Colon (tissue), 2 donors: ENCODE measurements at regions not wholly inside any gene's neighbourhood (a gene's known extent, or its start where the extent isn't known, plus 50 kb on each side); places are given as distances from the start of the nearest gene placed in this dataset.

Experiments used
- FAIRE-seq: peaks from 2 replicates; lab custom pipeline; 2012; peaks lifted over from hg19 to GRCh38; lab: Jason Lieb, UNC
- donor health status: control.
- donor health status: control.

GRCh38 chr3:135310317-135310716 lies 515.3 kb downstream of the EPHB1 start:
- FAIRE-seq: no peak

DNA sequence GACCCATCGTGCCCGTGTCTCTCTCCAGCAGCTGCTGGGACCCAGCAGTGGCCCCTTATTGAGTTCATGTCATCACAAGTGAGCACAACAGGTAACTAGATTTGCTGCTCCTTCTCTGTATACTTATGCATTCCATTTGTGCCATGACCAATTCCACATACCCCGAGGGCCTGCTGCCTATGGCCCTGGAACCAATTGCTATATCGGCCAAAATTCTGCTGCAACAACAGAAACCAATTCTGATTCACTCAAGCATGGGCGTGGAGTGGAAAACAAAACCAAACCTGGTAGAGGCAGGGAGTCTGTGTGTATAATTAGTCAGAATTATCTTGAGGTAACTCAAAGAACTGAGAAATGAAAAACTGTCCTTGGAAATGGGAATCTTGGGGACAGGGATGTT lies 516.6 kb downstream of the EPHB1 start:
- FAIRE-seq: no peak

DNA sequence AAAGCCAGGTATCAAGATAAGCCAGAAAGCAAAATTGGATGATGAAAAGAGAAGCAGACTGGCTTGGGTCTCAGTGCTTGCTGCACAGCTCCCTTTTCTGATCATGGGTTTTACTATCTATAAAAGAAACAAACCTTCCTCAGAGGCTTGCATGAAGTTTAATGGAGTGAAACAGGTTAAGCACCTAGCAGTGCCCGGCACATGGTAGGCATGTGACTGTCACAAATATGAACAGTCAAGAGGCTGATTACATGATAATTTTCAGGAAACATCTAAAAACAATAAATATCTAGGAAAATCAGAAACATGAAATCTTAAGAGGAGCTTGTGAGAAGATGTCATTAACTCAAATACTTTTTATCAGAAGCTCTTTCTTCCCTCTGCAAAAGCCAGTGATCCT lies 519.2 kb downstream of the EPHB1 start:
- no peak for FAIRE-seq

DNA sequence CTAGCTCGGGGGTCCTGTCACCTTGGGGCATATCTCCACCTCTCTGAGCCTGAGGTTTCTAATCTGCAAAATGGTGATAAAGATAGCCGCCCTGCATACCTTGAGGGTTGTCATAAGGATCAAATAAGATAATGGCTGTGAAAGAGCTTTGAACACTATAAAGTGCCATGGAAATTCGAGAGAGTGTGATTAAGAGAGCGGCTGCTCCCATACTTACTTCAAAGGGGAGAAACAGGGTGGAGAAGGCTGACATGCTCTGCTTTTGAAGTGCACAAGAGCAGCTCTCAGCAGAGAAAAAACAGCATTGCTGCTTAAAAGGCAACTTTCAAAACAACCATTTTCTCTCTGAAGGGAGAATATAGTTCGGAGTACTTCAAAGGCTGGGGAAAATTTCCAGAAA lies 529.2 kb downstream of the EPHB1 start:
- FAIRE-seq: no peak

DNA sequence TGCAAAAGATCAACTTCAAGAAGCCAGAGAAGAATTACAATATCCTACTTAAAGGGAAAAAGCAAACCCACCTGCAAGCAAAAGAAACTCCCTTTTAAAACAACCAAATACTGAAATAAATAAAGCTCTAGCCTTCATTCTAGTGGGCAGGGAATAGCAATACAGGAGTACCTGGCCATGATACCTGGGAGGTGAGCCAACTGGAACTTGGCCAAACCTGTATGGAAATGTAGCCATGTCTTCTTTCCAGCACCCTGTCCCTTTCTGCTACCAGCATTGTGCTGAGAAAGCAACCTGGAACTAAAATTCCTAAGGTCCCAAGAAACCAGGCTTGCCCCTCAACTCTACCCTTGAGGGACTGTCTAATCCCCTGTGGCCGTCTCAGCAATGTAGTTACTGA lies 530.0 kb downstream of the EPHB1 start:
- FAIRE-seq: no peak

GRCh38 chr3:135325726-135326235 lies 530.7 kb downstream of the EPHB1 start:
- no peak for FAIRE-seq

DNA sequence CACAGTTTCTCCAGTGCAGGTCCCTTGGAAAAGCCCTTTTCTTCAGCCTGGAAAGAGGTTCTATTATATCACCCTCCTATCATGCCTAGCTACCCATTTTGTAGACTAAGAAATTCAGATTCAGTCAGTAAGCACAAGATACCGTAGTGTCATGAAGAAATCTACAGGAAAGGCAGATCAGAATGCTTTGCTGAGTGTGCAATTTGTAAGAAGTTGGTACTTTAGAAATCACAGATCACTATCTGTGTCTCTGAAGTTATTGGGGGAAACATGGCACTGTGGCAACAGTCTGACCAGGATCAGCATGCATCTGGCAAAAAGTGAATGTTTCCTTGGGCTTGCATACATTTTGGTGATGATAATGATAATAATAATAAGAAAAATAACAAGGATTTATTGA lies 531.8 kb downstream of the EPHB1 start:
- FAIRE-seq: no peak

- no peak for FAIRE-seq
Observed at GRCh38 chr3:135328036-135328435, 533.0 kb downstream of the EPHB1 start.

GRCh38 chr3:135329479-135329878 lies 534.4 kb downstream of the EPHB1 start:
- no peak for FAIRE-seq

- no peak for FAIRE-seq
Observed at GRCh38 chr3:135337192-135337591, 542.1 kb downstream of the EPHB1 start.

- FAIRE-seq: no peak
Observed at GRCh38 chr3:135348690-135349089, 553.6 kb downstream of the EPHB1 start.

GRCh38 chr3:135349254-135349948 lies 554.3 kb downstream of the EPHB1 start:
- FAIRE-seq: no peak

DNA sequence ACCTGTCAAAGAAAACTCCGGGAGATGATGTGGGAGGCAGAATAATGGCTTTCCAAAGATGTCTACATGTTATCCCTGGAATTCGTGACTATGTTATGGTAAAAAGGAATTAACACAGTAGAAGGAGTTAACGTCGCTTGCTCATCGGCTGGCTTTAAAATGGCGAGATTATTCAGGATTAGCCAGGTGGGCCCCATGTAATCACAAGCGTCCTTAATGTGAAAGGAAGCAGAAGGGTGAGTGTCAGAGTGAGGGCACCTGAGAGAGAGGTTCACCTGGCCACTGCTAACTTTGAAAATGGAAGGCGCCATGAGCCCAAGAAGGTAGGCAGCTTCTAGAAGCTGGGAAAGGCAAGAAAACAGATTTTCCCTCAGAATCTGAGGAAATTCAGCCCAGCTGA lies 557.2 kb downstream of the EPHB1 start:
- FAIRE-seq: no peak

GRCh38 chr3:135362889-135363288 lies 567.8 kb downstream of the EPHB1 start:
- FAIRE-seq: no peak

- no peak for FAIRE-seq
Observed at GRCh38 chr3:135364676-135365075, 569.6 kb downstream of the EPHB1 start.

DNA sequence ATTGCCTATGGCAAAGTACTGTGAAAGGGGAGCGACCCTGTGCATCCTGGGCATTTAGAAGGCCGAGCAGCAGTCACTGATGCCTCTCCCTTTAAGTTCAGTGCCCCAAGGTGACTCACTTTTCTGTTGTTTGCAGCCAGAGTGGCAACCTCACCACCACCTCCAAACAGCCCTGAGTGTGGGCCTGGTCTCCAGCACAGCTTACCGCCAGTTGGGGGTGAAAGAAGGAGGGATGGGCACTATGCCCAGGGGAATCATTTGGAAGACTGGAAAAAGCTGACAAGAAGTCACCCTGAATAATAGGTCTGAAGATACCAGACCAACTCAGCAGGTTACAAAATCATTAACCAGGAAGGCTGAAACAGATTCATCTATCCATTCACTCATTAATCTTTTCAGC lies 571.8 kb downstream of the EPHB1 start:
- FAIRE-seq: no peak

- no peak for FAIRE-seq
Observed at GRCh38 chr3:135368316-135368715, 573.3 kb downstream of the EPHB1 start.

DNA sequence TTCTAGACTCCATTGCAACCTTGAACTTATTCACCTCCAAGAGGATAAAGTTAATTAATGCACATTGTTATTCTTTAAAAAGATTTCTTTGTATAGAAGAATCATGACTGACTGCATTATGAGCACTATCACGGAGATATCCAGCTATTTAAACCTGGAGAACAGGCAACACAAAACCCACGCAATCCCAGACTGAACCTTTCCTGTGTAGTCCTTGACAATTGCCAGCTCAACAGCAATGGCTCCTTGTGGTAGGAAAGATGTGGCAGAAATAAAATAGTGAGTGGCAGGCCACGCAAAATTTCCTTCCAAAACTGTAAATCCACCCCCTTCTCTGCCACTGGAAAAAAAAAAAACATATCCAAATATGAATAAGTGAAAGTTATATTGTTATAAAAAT lies 573.7 kb downstream of the EPHB1 start:
- no peak for FAIRE-seq

- no peak for FAIRE-seq
Observed at GRCh38 chr3:135374571-135374970, 579.5 kb downstream of the EPHB1 start.

DNA sequence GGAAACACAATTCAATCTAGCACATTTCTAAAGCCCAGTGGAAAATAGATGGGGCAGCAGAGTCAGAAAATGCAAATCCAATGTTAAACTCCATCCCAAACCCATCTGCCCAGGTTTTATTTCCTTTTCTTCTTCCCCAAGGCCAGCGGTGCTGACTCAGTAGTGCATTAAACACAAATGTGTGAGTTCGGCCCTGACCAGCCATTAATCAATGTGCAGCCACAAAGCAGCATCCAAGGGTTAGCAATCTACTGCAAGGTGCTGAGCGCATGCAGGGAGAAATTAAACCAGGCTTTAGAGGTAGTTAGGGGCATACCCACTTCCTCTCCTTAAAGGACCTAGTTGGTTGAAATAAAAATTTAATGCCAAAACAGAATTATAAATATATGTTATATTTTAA lies 583.3 kb upstream of the PPP2R3A start:
- FAIRE-seq: no peak

DNA sequence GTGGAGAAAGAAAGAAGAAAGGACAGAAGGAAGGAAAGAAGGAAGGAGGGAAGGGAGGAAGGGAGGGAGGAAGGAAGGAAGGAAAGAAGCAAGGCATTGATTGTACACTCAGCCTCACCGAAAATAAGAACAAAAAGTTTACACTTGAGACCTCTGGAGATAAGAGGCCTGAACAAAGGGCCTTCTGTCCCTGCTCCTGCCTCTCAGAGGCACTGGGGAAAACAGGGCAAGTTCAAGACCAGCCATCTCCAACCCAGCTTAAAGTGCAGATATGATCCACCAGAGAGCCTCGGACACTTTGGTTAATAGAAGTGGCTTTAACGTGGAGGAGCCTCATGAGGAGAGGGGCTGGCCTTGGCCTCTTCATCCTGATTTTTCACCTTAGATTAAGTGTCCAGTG lies 582.9 kb upstream of the PPP2R3A start:
- FAIRE-seq: no peak

- no peak for FAIRE-seq
Observed at GRCh38 chr3:135383301-135383700, 582.2 kb upstream of the PPP2R3A start.

DNA sequence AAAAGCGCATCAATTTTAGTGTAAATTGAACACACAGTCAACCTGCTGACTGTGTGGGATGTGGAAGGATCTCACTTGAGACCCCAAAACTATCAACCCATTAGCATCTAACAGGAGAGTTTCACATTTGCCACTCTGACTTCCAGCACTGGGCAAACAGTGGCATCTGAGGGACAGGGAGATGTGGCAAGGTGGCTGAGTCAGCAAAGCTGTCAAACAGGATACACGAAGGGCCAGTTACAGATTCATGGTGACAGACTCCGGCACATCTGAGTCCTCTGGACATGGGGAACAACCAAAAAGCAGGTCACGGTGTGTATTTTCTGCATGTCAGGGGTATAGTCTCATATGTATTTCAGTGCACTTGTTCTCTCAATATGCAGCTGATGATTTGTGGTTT lies 573.4 kb upstream of the PPP2R3A start:
- no peak for FAIRE-seq

DNA sequence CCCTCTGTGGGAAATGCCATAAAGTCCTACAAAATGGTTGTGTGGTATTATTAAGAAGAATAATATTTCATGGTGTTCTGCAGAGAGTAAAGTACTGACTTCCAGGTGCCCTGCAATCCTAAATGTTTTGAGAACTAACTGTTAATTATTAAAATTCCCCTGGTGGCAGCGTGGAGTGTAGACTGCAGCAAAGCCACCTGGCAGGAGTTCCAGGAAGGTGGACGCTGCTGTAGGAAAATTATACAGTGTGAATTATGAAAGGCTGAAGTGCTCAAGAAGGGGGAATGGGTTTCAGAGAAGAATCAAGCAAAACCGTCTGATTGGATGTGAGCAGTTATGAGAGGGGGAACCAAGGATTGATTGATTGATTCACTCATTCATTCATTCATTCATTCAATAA lies 572.4 kb upstream of the PPP2R3A start:
- no peak for FAIRE-seq
